Vagina (tissue), 2 donors: ENCODE measurements at regions not wholly inside any gene's neighbourhood (a gene's known extent, or its start where the extent isn't known, plus 50 kb on each side); places are given as distances from the start of the nearest gene placed in this dataset.

Experiments used
- CTCF ChIP-seq, 3 experiments: fragments of 450-650 bp in 2 of 3; fragments of 200-600 bp in 1 of 3; sonication (generic) in 1 of 3; IDR thresholded peaks; one replicate each; pipeline ENCODE4 v1.5.1; 2017 to 2019; ENCODE audit warnings: antibody characterized with exemption in 3 of 3, mild to moderate bottlenecking in 2 of 3, moderate library complexity in 2 of 3
- POLR2A ChIP-seq, 2 donors: fragments of 450-650 bp; IDR thresholded peaks; one replicate each; pipeline ENCODE4 v1.6.1; 2017; ENCODE audit warnings: antibody characterized with exemption in 2 of 2, mild to moderate bottlenecking in 2 of 2, moderate library complexity in 2 of 2

DNA sequence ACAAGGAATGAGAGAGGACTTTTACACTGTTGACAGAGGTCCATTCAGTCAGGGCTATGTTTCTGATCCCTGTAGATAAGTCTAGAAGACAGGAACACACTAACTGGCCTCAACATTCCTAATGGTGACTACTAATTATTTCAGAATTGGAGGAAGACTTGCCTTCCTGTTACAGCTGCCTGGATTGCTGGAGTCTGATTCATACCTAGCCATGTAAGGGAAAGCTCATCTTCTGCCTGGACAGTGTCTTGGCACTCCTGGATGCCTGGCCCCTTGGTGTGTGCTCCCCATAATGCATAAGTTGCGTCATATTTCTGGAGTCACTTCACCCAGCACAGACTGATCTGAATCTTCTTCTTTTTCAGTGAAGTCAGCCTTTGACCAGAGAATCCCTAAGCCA, 326.0 kb upstream of the RUNX1 start:
- no peak for TF ChIP-seq CTCF (IDR thresholded peaks at IDR 0.05)
- TF ChIP-seq POLR2A (IDR thresholded peaks at IDR 0.05): no peak
